GM18873 (cell line): ENCODE measurements at regions not wholly inside any gene's neighbourhood (a gene's known extent, or its start where the extent isn't known, plus 50 kb on each side); places are given as distances from the start of the nearest gene placed in this dataset.

Experiments used
- ATAC-seq: cut with Tn5 transposase; IDR thresholded peaks from one replicate; pipeline ENCODE4 v1.9.1; 2021; ENCODE audit warnings: mild to moderate bottlenecking, moderate library complexity, moderate number of reproducible peaks; ENCODE audit not compliant: unreplicated experiment, low FRiP score

DNA sequence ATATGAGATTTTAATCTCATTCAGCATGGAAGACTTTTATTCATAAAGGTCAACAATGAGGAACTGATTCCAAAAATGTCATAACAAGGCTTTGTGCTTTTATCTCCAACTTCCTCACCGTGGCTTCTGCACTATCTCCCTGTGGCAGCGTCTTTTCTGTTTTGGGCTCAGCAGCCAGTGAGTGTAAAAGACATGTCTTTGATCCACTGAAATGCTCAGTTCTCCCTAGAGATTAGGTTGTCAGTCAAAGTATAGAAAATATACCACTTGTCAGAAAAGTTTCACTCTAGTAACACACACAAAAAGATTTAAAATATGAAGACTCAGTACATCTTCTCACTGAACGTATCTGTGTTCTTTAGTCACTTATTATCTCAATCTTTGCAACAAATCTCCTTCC lies 901.8 kb upstream of the ZWINT start:
- ATAC-seq: no peak

DNA sequence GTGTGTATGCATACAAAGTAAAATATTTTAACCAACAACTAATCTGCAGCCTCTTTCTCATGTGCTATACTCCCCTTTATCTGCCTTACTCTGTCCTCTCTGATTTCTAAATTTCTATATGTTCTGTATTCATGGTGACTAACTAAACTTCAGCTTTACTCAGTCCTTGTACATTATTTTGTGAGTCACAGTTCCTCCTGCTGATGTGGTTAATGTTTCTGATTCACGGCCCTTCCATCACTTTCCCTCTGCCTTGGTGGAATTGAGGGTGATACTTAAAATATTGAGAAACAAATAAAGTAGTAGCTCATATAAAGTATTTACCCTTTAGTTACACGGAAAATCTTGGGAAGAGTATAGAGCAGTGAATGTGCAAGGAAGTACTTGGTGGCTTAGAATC lies 899.1 kb upstream of the ZWINT start:
- ATAC-seq: no peak

DNA sequence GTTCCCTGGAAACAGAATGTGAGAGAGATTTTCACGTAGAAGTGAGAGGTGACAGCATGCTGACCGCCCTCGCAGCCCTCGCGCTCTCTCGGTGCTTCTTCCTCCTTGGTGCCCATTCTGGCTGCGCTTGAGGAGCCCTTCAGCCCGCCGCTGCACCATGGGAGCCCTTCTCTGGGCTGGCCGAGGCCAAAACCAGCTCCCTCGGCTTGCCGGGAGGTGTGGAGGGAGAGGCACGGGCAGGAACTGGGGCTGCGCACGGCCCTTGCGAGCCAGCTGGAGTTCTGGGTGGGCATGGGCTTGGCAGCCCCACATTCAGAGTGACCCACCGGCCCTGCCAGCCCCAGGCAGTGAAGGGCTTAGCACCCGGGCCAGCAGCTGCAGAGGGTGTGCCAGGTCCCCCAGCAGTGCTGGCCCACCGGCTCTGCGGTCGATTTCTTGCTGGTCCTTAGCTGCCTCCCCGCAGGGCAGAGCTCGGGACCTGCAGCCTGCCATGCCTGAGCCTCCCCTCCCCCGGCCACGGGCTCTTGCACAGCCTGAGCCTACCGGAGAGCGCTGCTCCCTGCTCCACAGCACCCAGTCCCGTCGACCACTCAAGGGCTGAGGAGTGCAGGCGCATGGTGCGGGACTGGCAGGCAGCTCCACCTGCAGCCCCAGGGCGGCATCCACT lies 888.7 kb upstream of the ZWINT start:
- no peak for ATAC-seq

DNA sequence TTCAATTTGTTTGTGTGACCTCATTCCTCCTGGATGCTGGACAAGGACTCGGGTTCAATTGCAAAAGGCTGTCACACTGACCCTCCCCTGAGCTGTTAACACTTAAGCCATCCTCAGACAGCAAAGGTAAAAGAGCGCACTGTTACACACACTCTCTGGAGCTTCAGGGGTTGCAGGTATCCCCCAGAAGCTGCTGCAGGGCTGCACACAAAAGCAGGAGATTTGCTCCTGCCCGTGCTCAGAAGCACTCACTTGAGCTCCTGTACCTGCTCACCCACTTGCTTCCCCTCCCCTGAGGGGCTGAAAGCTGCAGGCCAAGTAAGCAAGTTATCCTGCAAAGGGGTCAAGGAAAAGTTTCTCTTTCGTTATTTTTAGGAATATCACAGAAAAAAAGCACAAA lies 886.2 kb upstream of the ZWINT start:
- no peak for ATAC-seq

DNA sequence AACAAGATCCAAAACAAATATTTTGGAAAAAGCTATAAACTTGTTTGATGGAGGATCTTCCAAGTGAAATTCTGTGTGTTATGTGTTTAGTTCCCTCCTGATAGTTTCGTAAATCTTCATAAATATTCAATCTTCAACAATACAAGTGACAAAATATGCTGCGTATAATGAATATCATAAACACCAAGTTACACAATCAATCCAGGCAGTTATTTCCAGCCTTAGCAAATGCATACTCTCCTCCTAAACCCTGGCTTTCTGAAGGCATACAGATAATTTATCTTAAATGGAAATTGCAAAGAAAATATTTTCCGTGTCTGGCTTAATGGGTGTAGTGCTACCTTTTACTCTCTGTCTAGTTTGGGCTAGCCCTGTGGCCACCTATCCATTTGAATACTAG lies 864.9 kb upstream of the ZWINT start:
- ATAC-seq: no peak

DNA sequence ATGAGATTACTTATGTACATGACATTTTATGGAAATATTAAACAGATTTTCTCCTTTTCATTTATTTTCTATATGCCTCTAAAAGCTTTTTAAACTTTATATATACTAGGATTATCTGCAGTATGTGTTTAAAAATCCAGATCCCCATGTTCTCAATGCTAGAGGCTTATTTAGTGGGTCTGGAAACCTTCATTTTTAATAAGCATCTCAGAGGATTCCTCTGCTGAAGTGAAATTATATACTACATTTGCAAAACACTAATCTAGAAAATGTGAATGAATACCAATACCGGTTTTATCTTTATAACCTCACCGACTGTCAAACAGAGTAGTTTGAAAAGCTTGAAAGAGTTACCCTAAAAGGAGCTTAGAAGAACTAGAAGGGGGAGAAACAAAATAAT lies 863.8 kb upstream of the ZWINT start:
- ATAC-seq: no peak

DNA sequence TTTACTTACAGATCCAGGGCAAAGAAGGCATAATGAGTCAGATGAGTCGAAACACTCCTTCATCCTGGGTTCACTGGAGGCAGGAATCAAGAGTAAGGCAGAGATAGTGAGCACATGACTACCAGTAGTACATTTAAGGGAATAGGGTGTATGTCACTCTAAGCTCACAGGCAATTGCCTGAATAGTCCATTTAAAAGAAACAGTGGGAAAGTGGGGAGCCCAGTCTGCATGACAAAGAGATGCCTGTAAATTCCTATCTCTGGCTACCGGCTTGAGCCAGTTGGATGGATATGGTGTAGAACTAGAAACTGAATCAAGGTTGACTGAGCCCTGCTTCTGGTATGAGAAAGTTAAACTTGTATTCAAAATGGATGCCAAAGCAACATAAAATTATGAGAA lies 861.5 kb upstream of the ZWINT start:
- ATAC-seq: no peak

DNA sequence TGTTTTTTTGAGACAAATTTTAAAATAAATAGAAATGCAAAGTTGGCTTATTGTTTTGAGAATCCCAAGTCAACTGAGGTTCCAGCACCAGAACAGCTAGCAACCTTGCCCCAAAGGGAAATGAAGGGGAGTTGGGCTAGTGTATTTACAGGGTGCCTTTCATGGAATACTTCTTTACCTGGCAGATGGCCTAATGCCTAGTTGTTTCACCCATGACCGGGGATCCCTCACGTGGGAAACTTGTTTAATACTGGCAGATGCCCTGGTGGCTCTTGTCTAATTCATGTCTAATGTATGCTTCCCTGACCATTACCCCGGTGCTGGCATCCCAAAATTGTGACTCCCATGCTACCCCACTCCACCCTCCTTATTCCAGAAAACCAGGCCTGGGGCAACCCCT lies 861.1 kb upstream of the ZWINT start:
- ATAC-seq: no peak

DNA sequence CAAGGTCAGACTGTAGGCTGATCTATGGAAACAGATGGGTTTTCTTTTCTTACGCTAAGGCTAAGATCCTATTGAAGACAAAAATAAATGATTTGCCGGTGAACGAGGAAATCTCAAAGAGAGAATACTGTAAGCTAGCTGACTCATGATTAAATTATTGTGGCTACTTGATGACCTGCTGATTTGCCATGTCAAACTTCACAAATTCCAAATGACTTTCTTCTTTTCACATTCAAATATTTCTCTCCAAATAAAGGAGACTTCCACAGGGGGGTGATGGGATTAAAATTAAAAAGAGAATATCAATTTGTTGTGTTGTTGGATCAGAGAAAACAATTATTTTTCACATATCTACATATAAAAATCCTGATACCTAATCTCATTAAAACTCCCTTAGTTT lies 860.6 kb upstream of the ZWINT start:
- no peak for ATAC-seq

DNA sequence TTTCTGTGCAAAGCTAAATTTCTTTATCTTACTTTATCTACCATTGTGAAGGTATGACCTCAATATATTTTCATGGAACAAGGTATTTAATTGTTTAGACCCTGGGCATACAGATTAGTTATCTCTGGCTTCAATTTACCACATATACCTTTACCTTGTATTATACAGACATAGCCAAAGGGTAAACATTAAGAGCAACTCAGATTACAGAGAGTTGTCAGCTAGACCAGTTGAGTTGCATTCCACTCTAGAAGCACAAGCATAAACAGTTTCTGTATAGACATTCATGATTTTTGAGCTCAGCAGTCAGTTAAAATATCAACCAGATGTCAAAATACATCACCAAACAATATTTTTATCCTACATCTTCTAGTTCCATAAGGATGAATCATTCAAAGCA lies 857.3 kb upstream of the ZWINT start:
- no peak for ATAC-seq

DNA sequence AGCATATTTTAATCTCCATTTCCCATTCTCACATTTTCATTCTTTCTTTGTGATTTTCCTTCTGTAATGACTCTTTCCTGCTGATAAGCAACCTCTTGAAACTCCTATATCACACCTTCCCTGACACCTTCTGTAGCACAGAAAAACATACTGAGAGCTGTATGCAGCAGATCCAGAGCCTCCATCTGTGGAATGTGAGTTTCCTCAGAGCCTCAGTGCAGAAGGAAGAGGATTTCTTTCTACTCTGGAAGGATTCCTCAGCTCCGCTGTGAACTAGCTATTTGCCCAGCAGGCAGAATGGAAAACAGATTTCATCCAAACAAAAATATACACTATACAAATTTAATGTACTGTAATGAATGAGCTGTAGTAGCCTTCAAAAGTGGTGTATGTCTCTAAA lies 841.3 kb upstream of the ZWINT start:
- ATAC-seq: no peak

DNA sequence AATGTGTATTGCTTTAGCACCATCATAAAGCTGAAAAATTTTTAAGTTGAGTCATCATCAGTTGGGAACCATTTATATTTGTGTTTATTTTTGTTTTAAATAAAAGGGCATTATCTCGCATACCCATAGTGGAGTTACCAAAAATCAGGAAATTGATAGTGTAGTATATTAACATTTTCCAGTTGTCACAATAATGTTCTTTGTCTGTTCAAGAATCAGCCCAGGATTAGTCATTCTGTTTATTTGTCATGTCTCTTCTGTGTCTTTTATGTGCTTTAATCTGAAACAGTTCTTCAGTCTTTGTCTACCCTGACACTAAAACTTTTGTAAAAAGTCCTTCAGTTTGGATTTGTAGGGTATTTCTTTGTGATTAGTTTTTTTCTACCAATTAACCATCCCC lies 827.8 kb upstream of the ZWINT start:
- no peak for ATAC-seq

DNA sequence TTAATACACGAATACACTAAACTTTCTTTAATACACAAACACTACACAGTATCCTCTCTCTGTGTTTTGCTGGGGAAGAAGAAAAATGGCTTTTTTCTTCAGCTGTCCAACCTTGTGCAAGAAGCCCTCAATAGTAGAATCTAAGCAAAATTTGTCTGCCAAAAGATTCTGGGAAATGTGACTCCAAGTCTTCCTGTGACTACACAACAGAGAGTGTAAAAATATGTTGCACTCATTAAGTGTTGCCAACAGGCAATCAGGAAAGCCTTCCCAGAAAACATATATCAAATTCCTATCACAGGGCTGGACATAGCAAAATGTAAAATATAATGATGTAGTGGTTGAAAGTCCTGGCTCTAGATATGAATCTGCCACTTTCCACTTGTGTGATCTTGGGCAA lies 825.1 kb upstream of the ZWINT start:
- ATAC-seq: no peak

DNA sequence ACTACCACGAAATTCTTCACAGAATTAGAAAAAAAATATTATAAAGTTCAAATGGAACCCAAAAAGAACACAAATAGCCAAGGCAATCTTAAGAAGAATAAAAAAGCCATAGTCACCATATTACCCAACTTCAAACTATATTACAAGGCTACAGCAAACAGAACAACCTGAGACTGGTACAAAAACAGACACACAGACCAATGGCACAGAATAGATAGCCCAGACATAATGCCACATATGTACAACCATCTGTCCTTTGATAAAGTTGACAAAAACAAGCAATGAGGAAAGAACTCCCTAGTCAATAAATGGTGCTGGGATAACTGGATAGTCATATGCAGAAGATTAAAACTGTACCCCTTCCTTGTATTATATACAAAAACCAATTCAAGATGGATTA lies 808.5 kb upstream of the ZWINT start:
- no peak for ATAC-seq

DNA sequence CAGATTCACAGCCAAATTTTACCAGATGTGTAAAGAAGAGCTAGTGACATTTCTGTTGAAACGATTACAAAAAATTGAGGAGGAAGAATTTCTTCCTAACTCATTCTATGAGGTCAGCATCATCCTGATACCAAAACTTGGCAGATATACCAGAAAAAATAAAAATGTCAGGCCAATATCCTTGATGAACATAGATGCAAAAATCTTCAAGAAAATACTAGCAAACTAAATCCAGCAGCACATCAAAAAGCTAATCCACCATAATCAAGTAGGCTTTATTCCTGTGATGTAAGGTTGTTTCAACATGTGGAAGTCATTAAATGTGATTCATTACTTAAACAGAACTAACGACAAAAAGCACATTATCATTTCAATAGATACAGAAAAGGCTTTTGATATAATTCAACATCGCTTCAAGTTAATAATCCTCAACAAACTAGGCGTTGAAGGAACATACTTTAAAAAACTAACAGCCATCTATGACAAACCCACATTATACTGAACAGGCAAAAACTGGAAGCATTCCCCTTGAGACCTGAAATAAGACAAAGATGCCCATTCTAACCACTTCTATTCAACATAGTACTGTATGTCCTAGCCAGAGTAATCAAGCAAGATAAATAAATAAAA lies 807.7 kb upstream of the ZWINT start:
- ATAC-seq: no peak

DNA sequence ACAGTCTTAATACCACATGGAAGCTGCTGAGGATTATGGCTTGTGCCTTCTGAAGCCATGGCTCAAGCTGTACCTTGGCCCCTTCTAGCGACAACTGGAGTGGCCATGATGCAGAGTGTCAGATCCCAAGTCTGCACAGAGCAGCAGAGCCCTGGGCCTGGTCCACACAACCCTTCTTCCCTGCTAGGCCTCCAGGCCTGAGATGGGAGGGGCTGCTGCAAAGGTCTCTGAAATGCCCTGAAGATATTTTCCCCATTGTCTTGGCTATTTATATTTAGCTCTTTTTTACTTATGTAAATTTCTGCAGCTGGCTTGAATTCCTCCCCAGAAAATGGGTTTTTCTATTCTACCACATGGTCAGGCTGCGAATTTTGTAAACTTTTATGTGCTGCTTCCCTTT lies 804.6 kb upstream of the ZWINT start:
- ATAC-seq: no peak

DNA sequence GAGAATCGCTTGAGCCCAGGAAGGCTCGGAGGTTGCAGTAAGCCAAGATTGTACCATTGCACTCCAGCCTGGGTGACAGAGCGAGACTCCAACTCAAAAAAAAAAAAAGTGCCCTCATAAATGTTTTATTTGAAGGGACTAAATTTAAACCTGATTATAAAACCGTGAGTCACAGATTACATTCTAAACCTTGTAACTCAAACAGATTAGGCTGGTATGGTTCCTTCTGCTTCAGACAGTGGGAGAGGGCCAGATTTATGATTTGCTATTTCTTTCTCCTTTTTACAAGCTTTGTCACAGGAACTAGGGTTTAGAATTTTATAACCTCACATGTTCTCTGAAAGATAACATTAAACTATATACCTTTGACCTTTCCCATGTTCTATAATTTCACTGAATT lies 801.2 kb upstream of the ZWINT start:
- no peak for ATAC-seq

DNA sequence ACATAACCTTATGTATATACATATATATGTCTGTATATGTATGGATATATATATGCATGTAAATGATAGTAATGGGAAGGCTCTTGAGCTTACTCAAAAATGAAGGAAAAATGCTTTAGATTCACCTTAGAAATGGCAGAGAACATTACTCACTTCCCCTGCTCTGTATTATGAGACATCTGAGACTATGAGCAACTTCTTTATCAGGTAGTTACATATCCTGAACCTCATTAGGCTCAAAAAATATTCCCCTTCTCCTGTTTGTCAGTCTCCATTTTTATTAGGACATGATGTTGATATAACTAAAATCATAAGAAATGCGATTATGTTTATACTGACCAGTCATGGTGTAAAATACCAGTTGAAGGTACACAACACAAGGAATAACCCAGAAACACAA lies 800.1 kb upstream of the ZWINT start:
- ATAC-seq: no peak

DNA sequence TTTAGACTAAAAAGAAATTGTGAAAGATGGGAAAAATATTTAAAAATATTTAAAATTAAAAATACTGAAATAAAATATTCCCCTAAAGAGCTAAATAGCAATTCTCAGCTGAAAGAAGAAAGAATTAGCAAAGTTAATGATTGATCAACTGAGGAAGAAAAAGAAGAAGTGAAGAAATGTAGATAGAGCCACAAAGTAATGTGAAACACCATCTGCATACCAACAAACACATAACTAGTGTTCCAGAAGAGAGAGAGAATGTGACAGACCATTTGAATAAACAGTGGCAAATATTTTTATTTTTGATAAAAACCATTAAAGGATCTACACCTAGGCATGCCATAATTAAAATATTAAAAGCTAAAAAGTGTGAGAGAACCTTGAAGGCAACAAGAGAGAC lies 784.5 kb upstream of the ZWINT start:
- ATAC-seq: no peak

DNA sequence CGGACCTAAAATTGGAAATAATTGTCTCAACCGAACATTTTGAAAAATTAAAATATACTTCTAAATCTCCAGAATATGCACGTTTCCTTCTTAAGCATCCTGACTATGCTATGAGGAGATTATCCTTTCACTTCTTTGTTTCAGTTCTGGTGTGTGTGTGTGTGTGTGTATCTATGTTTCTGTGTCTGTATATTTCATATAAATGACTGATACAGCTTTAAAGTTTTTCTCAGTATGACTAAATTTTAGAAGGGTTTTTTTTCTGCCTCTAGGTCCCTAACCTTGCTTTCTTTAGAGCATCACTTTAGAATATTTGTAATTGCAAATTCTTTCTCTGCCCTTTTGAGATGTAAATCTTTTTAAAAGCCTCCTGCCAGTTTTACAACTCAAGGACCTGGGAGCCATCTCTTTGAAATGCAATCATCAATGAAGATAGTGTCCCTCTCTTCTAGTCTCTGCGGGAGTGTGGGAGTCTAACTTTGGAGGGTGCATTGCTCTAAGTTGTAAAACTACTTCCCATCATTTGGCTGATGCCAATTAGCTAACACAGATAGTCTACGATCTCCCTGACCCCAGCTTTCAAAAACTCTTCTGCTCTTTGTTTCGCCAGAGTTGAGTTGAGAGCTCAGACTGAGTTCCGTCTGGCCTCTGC lies 782.0 kb upstream of the ZWINT start:
- ATAC-seq: no peak

DNA sequence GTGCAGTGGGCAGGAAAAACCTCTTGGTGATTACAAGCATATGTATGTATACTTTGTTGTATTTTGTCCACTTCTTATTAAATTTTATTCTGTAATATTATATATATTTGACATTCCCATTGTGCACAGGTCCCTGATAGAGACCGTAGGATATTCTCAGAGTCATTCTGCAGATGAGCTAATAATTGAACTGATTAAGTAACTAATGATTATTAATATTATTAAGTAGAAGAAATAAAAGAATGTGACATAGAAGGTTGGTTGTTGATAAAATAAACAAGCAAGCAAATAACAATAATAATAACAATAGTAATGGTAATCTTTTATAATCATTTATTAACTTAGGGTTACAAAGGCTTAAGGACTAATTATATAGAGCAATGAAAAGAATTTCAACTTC lies 780.6 kb upstream of the ZWINT start:
- no peak for ATAC-seq

DNA sequence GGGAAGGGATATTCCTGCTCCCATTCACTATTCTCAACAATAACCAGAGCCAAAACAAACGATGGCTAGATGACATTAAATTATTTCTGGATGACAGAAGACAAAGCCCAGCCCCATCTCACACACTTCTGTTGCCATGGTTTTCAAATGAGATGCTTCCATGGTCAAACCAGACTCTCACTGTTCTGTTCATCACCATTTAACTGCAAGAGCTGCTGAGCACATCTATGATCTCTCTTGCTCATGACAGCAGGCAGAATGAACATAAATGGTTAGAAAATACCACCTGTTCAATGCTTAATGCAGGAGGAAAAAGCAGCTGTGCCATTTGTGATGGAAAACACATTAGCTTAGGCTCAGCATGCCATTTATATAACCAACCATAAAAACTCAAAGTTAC lies 758.6 kb upstream of the ZWINT start:
- ATAC-seq: no peak
